Endothelial cell of umbilical vein (primary cell): ENCODE measurements at regions not wholly inside any gene's neighbourhood (a gene's known extent, or its start where the extent isn't known, plus 50 kb on each side); places are given as distances from the start of the nearest gene placed in this dataset.

ENCODE experiments used
- BruUV-seq: library from RNA; stranded (reverse); fragments of 400-500 nt; replicated peaks from 2 replicates; lab custom pipeline; 2021; lab: Mats Ljungman, UMichigan
- CTCF ChIA-PET: fragments of 300-600, 350-600 bp; sonication (Branson Sonifier 250); formaldehyde crosslinking; loops from one replicate; lab custom pipeline; 2021; ENCODE audit warnings: antibody characterized with exemption, inconsistent platforms; lab: Charles Lee
- POLR2A ChIA-PET: fragments of 300-600, 350-600 bp; sonication (Branson Sonifier 250); formaldehyde crosslinking; loops from one replicate; lab custom pipeline; 2021; ENCODE audit warnings: antibody characterized with exemption, inconsistent platforms; lab: Charles Lee
- DNase-seq: peaks from one replicate; pipeline ENCODE4 v3.0.0-alpha.2; 2011; ENCODE audit warnings: low read depth, low spot score
- FAIRE-seq: peaks from 2 replicates; lab custom pipeline; 2011; peaks lifted over from hg19 to GRCh38; lab: Jason Lieb, UNC
- H2AFZ ChIP-seq: 2 replicates; pipeline ENCODE4 v1.6.0; 2012; ENCODE audit warnings: low read depth, low read length, control low read depth, inconsistent platforms
- H3K27ac ChIP-seq: 2 replicates; pipeline ENCODE4 v1.5.1; 2011; ENCODE audit warnings: low read depth, mild to moderate bottlenecking, control low read depth, low read length, moderate library complexity; ENCODE audit not compliant: insufficient read depth
- H3K27me3 ChIP-seq, 2 experiments: 2 replicates each; pipeline versions ENCODE4 v1.6.0 to v1.6.1; 2011; ENCODE audit warnings: low read length in 2 of 2, mixed read lengths in 1 of 2; ENCODE audit not compliant: control insufficient read depth in 2 of 2, insufficient read depth in 2 of 2
- H3K36me3 ChIP-seq, 2 experiments: 2 replicates in 1 of 2; 3 replicates in 1 of 2; pipeline ENCODE4 v1.5.1; 2011; ENCODE audit warnings: low read length in 2 of 2, mild to moderate bottlenecking in 1 of 2, moderate library complexity in 1 of 2; ENCODE audit not compliant: control insufficient read depth in 2 of 2, insufficient read depth in 2 of 2; ENCODE audit errors: extremely low read depth in 1 of 2
- H3K4me1 ChIP-seq: 3 replicates; pipeline ENCODE4 v1.5.1; 2011; ENCODE audit warnings: mild to moderate bottlenecking, low read length; ENCODE audit not compliant: control insufficient read depth, insufficient read depth; ENCODE audit errors: extremely low read depth
- H3K4me2 ChIP-seq: 2 replicates; pipeline ENCODE4 v1.6.1; 2011; ENCODE audit warnings: low read length, control low read depth, mixed read lengths; ENCODE audit not compliant: insufficient read depth
- H3K4me3 ChIP-seq, 3 experiments: fragments of 200-600 bp in 1 of 3; sonication (generic), shearing (Covaris generic) in 1 of 3; replicated peaks in 1 of 3; 2 replicates each; pipeline ENCODE4 v1.5.1; 2011 to 2016; ENCODE audit warnings: control low read depth in 3 of 3, low read length in 3 of 3, mild to moderate bottlenecking in 2 of 3, inconsistent platforms in 1 of 3, low read depth in 1 of 3, moderate library complexity in 1 of 3; ENCODE audit not compliant: insufficient read depth in 1 of 3
- H3K79me2 ChIP-seq: 2 replicates; pipeline ENCODE4 v1.6.0; 2012; ENCODE audit warnings: low read length, inconsistent platforms; ENCODE audit not compliant: control insufficient read depth, insufficient read depth
- H3K9ac ChIP-seq: replicated peaks from 2 replicates; pipeline ENCODE3; 2011; ENCODE audit warnings: low read length, control low read depth; ENCODE audit not compliant: insufficient read depth; ENCODE audit errors: extremely low read depth
- H3K9me1 ChIP-seq: replicated peaks from 3 replicates; pipeline ENCODE4 v1.6.0; 2011; ENCODE audit warnings: mild to moderate bottlenecking, low read length; ENCODE audit not compliant: control insufficient read depth, insufficient read depth; ENCODE audit errors: extremely low read depth
- H3K9me3 ChIP-seq: replicated peaks from 2 replicates; pipeline ENCODE4 v1.5.1; 2012; ENCODE audit warnings: low read length, inconsistent platforms; ENCODE audit not compliant: control insufficient read depth, insufficient read depth
- H4K20me1 ChIP-seq: replicated peaks from 2 replicates; pipeline ENCODE3; 2011; ENCODE audit warnings: mild to moderate bottlenecking, low read length; ENCODE audit not compliant: control insufficient read depth, insufficient read depth; ENCODE audit errors: extremely low read depth
- EZH2 ChIP-seq: IDR thresholded peaks from 2 replicates; pipeline ENCODE4 v1.6.1; 2012; ENCODE audit warnings: borderline replicate concordance, low read depth, mild to moderate bottlenecking, moderate library complexity, low read length, inconsistent platforms; ENCODE audit not compliant: severe bottlenecking
- FOS ChIP-seq: IDR thresholded peaks from 2 replicates; pipeline ENCODE4 v1.6.1; 2011; ENCODE audit warnings: mild to moderate bottlenecking, low read length, moderate library complexity, borderline replicate concordance; ENCODE audit not compliant: insufficient read depth
- GATA2 ChIP-seq: IDR thresholded peaks from 2 replicates; pipeline ENCODE4 v1.7.0; 2011; ENCODE audit warnings: low read depth, mild to moderate bottlenecking, moderate library complexity, mixed read lengths, low read length; ENCODE audit not compliant: insufficient read length, insufficient read depth
- JUN ChIP-seq: IDR thresholded peaks from 2 replicates; pipeline ENCODE4 v1.6.1; 2011; ENCODE audit warnings: borderline replicate concordance, low read depth; ENCODE audit not compliant: insufficient read length, insufficient read depth
- MYC ChIP-seq: IDR thresholded peaks from one replicate; pipeline ENCODE4 v1.6.1; 2011; ENCODE audit warnings: mild to moderate bottlenecking, low read depth, low read length
- POLR2A ChIP-seq: IDR thresholded peaks from 2 replicates; pipeline ENCODE4 v1.6.1; 2012; ENCODE audit warnings: low read depth, mild to moderate bottlenecking, control low read depth, low read length
- POLR2AphosphoS5 ChIP-seq: IDR thresholded peaks from 2 replicates; pipeline ENCODE4 v1.6.1; 2012; ENCODE audit warnings: low read depth, mild to moderate bottlenecking, control low read depth, low read length, moderate library complexity; ENCODE audit not compliant: insufficient read depth
- dilution Hi-C: fragments of 300-500 bp; cut with MboI; formaldehyde crosslinking; loops from one replicate; pipeline ENCODE4 v1.15.0; 2019; ENCODE audit warnings: low sequenced_read_pairs; ENCODE audit not compliant: extremely low pct_ligation_motif_present
- intact Hi-C: fragments of 100-400 bp; cut with micrococcal nuclease; formaldehyde crosslinking; loops from one replicate; pipeline ENCODE4 v1.10.0; 2022
- TF ChIP-seq, protein P1 (sequence below): IDR thresholded peaks from 2 replicates; pipeline ENCODE4 v1.6.1; 2011; ENCODE audit not compliant: insufficient read depth, insufficient read length
- TF ChIP-seq, protein P2 (sequence below), 2 donors: IDR thresholded peaks; 1 replicate in 1 of 2; 2 replicates in 1 of 2; pipeline ENCODE4 v1.5.1; 2011; ENCODE audit warnings: low read length in 2 of 2, mild to moderate bottlenecking in 2 of 2, moderate library complexity in 2 of 2, control low read depth in 1 of 2, inconsistent platforms in 1 of 2, low read depth in 1 of 2; ENCODE audit not compliant: insufficient read depth in 1 of 2; ENCODE audit errors: extremely low read depth in 1 of 2

- H3K4me1 ChIP-seq = peaks cover 14% of the 10 kb centered on the region
- dilution Hi-C loops = no loop called here
- FAIRE-seq (no peak), DNase-seq (no peak)
- H3K9ac ChIP-seq = no peak overlapping the region
- no peaks in the 10 kb centered on the region for H3K9me3 ChIP-seq
- H3K9me1 ChIP-seq = no peaks in the 10 kb centered on the region
- no peaks in the 10 kb centered on the region for H4K20me1 ChIP-seq
- no peaks in the 10 kb centered on the region for H3K79me2 ChIP-seq
- CTCF ChIA-PET = no interaction called here
- no peak overlapping the region for H3K4me2 ChIP-seq
- intact Hi-C loops = no loop called here
- POLR2A ChIA-PET = no interaction called here
- H3K27me3 ChIP-seq = no peaks in the 10 kb centered on the region
- no peaks in the 10 kb centered on the region for H3K36me3 ChIP-seq
- no peak overlapping the region for H3K27ac ChIP-seq
- no peak overlapping the region for H2AFZ ChIP-seq
- BruUV-seq = no TSS peak
- H3K4me3 ChIP-seq = no peak overlapping the region
- TF ChIP-seq MYC = no peak
- TF ChIP-seq JUN = no peak
- TF ChIP-seq EZH2 = no peak
- TF ChIP-seq FOS = no peak
- TF ChIP-seq, protein P1, sequence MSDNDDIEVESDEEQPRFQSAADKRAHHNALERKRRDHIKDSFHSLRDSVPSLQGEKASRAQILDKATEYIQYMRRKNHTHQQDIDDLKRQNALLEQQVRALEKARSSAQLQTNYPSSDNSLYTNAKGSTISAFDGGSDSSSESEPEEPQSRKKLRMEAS = no peak
- TF ChIP-seq, protein P2, sequence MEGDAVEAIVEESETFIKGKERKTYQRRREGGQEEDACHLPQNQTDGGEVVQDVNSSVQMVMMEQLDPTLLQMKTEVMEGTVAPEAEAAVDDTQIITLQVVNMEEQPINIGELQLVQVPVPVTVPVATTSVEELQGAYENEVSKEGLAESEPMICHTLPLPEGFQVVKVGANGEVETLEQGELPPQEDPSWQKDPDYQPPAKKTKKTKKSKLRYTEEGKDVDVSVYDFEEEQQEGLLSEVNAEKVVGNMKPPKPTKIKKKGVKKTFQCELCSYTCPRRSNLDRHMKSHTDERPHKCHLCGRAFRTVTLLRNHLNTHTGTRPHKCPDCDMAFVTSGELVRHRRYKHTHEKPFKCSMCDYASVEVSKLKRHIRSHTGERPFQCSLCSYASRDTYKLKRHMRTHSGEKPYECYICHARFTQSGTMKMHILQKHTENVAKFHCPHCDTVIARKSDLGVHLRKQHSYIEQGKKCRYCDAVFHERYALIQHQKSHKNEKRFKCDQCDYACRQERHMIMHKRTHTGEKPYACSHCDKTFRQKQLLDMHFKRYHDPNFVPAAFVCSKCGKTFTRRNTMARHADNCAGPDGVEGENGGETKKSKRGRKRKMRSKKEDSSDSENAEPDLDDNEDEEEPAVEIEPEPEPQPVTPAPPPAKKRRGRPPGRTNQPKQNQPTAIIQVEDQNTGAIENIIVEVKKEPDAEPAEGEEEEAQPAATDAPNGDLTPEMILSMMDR (IDR thresholded peaks at IDR 0.05; ENCODE audit: extremely low read depth in 1 of 2, insufficient read depth in 1 of 2, low read depth in 1 of 2, low read length in 2 of 2) = no peak
- TF ChIP-seq POLR2AphosphoS5 = no peak
- no peak for TF ChIP-seq POLR2A
- TF ChIP-seq GATA2 = no peak
These were observed 50.2 kb upstream of the NCOR2 start for GRCh38 chr12:124617615-124618014.
